GM18507 (cell line): ENCODE measurements at regions not wholly inside any gene's neighbourhood (a gene's known extent, or its start where the extent isn't known, plus 50 kb on each side); places are given as distances from the start of the nearest gene placed in this dataset.
"Not testable (repeated sequence)": the region's sequence is repeated elsewhere in the genome, so short reads cannot be mapped to it uniquely, and the experiment has no call there.

Experiments
- DNase-seq: peaks from one replicate; pipeline ENCODE4 v3.0.0; 2011; ENCODE audit warnings: low read depth; ENCODE audit not compliant: insufficient read length; ENCODE audit errors: extremely low spot score
- FAIRE-seq: peaks from 2 replicates; lab custom pipeline; 2011; peaks lifted over from hg19 to GRCh38; lab: Jason Lieb, UNC

- FAIRE-seq (no peak), DNase-seq (no peak)
Measured at GRCh38 chr1:95572962-95573361, 339.0 kb downstream of the RWDD3 start.

GRCh38 chr1:95575291-95575690 lies 341.3 kb downstream of the RWDD3 start:
- FAIRE-seq = no peak
- no peak for DNase-seq

GRCh38 chr1:95578462-95578861 lies 344.5 kb downstream of the RWDD3 start:
- DNase-seq (no peak), FAIRE-seq (no peak)

- FAIRE-seq = no peak
Measured at GRCh38 chr1:95582191-95582590, 348.2 kb downstream of the RWDD3 start.

GRCh38 chr1:95582746-95583145 lies 348.7 kb downstream of the RWDD3 start:
- DNase-seq = no peak

More at GRCh38 chr1:95582191-95582590, 348.2 kb downstream of the RWDD3 start:
- DNase-seq = no peak

GRCh38 chr1:95583661-95584210 lies 349.7 kb downstream of the RWDD3 start:
- no peak for FAIRE-seq
- no peak for DNase-seq

More at GRCh38 chr1:95582746-95583145, 348.7 kb downstream of the RWDD3 start:
- no peak for FAIRE-seq

- DNase-seq (no peak), FAIRE-seq (no peak)
Measured at GRCh38 chr1:95584315-95584714, 350.3 kb downstream of the RWDD3 start.

GRCh38 chr1:95604771-95605170 lies 370.8 kb downstream of the RWDD3 start:
- FAIRE-seq = no peak

GRCh38 chr1:95614197-95614596 lies 380.2 kb downstream of the RWDD3 start:
- no peak for FAIRE-seq
- DNase-seq = no peak

More at GRCh38 chr1:95604771-95605170, 370.8 kb downstream of the RWDD3 start:
- no peak for DNase-seq

- DNase-seq (no peak), FAIRE-seq (no peak)
Measured at GRCh38 chr1:95615421-95615820, 381.4 kb downstream of the RWDD3 start.

GRCh38 chr1:95620076-95620475 lies 386.1 kb downstream of the RWDD3 start:
- DNase-seq (no peak), FAIRE-seq (no peak)

GRCh38 chr1:95622609-95623008 lies 388.6 kb downstream of the RWDD3 start:
- no peak for FAIRE-seq
- DNase-seq = no peak

GRCh38 chr1:95625224-95625623 lies 391.2 kb downstream of the RWDD3 start:
- FAIRE-seq (no peak), DNase-seq (no peak)

- DNase-seq (no peak), FAIRE-seq (no peak)
Measured at GRCh38 chr1:95627244-95627643, 393.2 kb downstream of the RWDD3 start.

- DNase-seq (no peak), FAIRE-seq (no peak)
Measured at GRCh38 chr1:95631695-95632094, 397.7 kb downstream of the RWDD3 start.

GRCh38 chr1:95635811-95636210 lies 401.8 kb downstream of the RWDD3 start:
- no peak for FAIRE-seq

GRCh38 chr1:95636897-95637296 lies 402.9 kb downstream of the RWDD3 start:
- no peak for DNase-seq
- no peak for FAIRE-seq

More at GRCh38 chr1:95635811-95636210, 401.8 kb downstream of the RWDD3 start:
- DNase-seq = no peak

GRCh38 chr1:95640746-95641145 lies 406.7 kb downstream of the RWDD3 start:
- FAIRE-seq (no peak), DNase-seq (no peak)

- no peak for FAIRE-seq
- DNase-seq = no peak
Measured at GRCh38 chr1:95641386-95641785, 407.4 kb downstream of the RWDD3 start.

- no peak for FAIRE-seq
- DNase-seq = no peak
Measured at GRCh38 chr1:95642035-95642434, 408.0 kb downstream of the RWDD3 start.

GRCh38 chr1:95643071-95643470 lies 409.1 kb downstream of the RWDD3 start:
- DNase-seq = no peak
- FAIRE-seq = no peak

- not testable (repeated sequence) for DNase-seq, FAIRE-seq
Measured at GRCh38 chr1:95645126-95645525, 411.1 kb downstream of the RWDD3 start.
